ENCODE measurements at regions not wholly inside any gene's neighbourhood (a gene's known extent, or its start where the extent isn't known, plus 50 kb on each side); places are given as distances from the start of the nearest gene placed in this dataset.
"Not testable (repeated sequence)": the region's sequence is repeated elsewhere in the genome, so short reads cannot be mapped to it uniquely, and the experiment has no call there.

GRCh38 chr9:73855206-73855605 is 641.9 kb upstream of the RORB start:
- DNase-seq (ENCODE audit: low read depth in 2 of 2) = no peak

- no peak for DNase-seq (ENCODE audit: low read depth in 2 of 2)
Observed at GRCh38 chr9:73863924-73864323, 633.2 kb upstream of the RORB start.

- DNase-seq (ENCODE audit: low read depth in 2 of 2) = no peak
Observed at GRCh38 chr9:73866451-73866850, 630.7 kb upstream of the RORB start.

- no peak for DNase-seq (ENCODE audit: low read depth in 2 of 2)
Observed at GRCh38 chr9:73869264-73869663, 627.9 kb upstream of the RORB start.

GRCh38 chr9:73871636-73872035 is 625.5 kb upstream of the RORB start:
- no peak for DNase-seq (ENCODE audit: low read depth in 2 of 2)

GRCh38 chr9:73872701-73873100 is 624.4 kb upstream of the RORB start:
- no peak for DNase-seq (ENCODE audit: low read depth in 2 of 2)

GRCh38 chr9:73880101-73880500 is 617.0 kb upstream of the RORB start:
- DNase-seq (ENCODE audit: low read depth in 2 of 2) = no peak

- no peak for DNase-seq (ENCODE audit: low read depth in 2 of 2)
Observed at GRCh38 chr9:73889023-73889422, 608.1 kb upstream of the RORB start.

- DNase-seq (ENCODE audit: low read depth in 2 of 2) = no peak
Observed at GRCh38 chr9:73890685-73891277, 606.4 kb upstream of the RORB start.

- no peak for DNase-seq (ENCODE audit: low read depth in 2 of 2)
Observed at GRCh38 chr9:73892335-73892734, 604.8 kb upstream of the RORB start.

- no peak for DNase-seq (ENCODE audit: low read depth in 2 of 2)
Observed at GRCh38 chr9:73893230-73893629, 603.9 kb upstream of the RORB start.

GRCh38 chr9:73896061-73896460 is 601.1 kb upstream of the RORB start:
- DNase-seq (ENCODE audit: low read depth in 2 of 2) = no peak

GRCh38 chr9:73906671-73907070 is 590.5 kb upstream of the RORB start:
- DNase-seq (ENCODE audit: low read depth in 2 of 2) = no peak

GRCh38 chr9:73911804-73912203 is 585.3 kb upstream of the RORB start:
- DNase-seq (ENCODE audit: low read depth in 2 of 2) = no peak

- no peak for DNase-seq (ENCODE audit: low read depth in 2 of 2)
Observed at GRCh38 chr9:73916016-73916673, 581.0 kb upstream of the RORB start.

- DNase-seq (ENCODE audit: low read depth in 2 of 2) = no peak
Observed at GRCh38 chr9:73919712-73920111, 577.4 kb upstream of the RORB start.

GRCh38 chr9:73923796-73924195 is 573.3 kb upstream of the RORB start:
- DNase-seq (ENCODE audit: low read depth in 2 of 2) = no peak

- DNase-seq (ENCODE audit: low read depth in 2 of 2) = no peak
Observed at GRCh38 chr9:73951147-73951546, 546.0 kb upstream of the RORB start.

- no peak for DNase-seq (ENCODE audit: low read depth in 2 of 2)
Observed at GRCh38 chr9:73962792-73963191, 534.3 kb upstream of the RORB start.

- no peak for DNase-seq (ENCODE audit: low read depth in 2 of 2)
Observed at GRCh38 chr9:73969936-73970335, 527.2 kb upstream of the RORB start.

GRCh38 chr9:73976424-73976823 is 520.7 kb upstream of the RORB start:
- not testable (repeated sequence) for DNase-seq (ENCODE audit: low read depth in 2 of 2)

GRCh38 chr9:73979894-73980264 is 517.3 kb upstream of the RORB start:
- no peak for DNase-seq (ENCODE audit: low read depth in 2 of 2)

- DNase-seq (ENCODE audit: low read depth in 2 of 2) = no peak
Observed at GRCh38 chr9:73980754-73981153, 516.4 kb upstream of the RORB start.

GRCh38 chr9:73981405-73981804 is 515.7 kb upstream of the RORB start:
- DNase-seq (ENCODE audit: low read depth in 2 of 2) = no peak
